ENCODE measurements at regions not wholly inside any gene's neighbourhood (a gene's known extent, or its start where the extent isn't known, plus 50 kb on each side); places are given as distances from the start of the nearest gene placed in this dataset.
A peak's percentile ranks its signal among the peaks of the same experiment; 100 is the strongest.

DNA sequence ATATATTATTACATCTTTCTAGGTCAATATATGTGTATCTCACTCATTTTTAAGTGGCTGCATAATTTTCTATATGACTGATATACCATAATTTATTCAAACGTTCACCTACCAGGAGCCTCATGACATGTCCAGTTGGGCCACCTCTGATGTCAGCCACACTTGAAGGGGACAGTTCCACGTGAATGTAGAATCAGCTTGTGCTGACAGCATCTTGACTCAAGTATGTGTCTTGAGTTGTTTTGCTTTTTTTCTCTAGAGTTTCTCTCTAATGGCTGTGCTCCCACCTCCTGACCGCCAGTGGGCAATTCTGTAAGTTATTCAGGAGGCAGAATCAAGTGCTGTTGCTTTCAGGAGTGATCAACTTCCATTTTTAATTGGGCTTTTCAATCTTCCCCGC lies 237.9 kb downstream of the NFKBIZ start:
- DNase-seq, result no peak

DNA sequence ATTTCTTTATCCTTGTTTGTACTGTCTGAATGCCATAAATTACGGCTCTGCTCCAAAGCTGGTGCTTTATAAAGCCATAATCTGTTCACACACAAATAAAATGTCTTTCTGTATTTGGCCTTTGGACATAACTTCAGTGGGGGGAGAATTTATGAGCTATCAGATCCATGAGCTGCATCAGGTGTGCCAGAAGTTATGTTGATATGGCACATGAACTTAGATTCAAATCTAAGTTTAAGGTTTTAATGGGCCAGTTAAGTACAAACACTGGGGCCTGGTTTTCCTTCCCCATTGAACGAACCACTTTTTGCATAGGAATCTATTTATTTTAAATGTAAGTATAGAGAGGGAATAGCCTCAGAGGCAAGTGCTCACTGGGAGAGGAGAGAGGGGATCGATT lies 239.9 kb downstream of the NFKBIZ start:
- DNase-seq, result no peak

DNA sequence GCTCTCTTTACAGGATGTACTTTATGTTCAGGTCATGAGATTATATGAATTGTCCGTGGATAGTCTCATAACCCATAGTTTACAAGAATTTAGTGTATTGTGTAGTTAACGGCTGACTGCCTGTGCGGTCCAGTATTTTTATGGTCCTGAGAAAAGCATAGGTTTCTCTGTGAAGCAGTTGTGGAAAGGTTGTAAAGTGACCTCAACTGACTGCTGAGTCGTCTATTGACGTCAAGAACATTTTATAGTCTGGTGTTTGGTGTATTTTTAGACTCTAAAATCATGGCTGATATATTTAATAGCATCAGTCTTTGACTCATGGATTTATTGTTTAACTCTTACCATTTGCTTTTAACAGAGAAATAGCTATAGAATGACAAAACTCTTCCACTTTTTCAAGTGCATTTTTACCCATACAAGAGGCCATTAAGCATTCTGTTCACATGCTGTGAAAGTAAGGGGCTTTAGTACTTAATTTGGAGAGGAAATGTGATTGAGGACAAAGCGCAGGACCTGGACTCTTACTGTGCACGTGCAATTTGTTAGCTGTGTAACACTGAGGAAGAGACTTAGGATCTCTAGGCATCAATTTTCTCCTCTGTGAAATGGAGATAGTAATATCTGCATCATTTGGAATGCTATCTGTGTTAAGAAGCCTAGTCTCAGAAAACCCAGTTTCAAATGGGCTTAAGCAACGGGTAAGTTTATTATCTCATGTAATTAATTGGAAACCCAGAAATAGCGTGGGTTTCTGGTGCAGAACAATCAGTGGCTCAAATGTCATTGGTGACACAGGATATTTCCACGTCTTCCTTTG lies 240.8 kb downstream of the NFKBIZ start:
- peak; percentile 79 for DNase-seq

DNA sequence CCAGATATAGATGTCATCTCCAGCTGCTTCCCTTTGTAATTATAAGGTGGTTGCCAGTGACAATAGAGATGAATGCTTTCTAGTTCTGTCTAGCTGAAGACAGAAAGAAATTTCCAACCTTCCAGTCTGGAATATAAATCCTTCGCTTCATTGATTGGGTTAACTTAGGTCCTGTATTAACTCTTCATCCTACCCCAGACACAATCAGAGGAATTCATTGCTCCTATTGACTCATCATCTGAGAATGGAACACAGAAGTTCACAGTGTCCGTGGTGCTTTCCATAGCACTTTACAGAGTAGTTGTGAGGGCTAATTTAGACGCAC lies 241.4 kb downstream of the NFKBIZ start:
- peak; percentile 97 for DNase-seq

DNA sequence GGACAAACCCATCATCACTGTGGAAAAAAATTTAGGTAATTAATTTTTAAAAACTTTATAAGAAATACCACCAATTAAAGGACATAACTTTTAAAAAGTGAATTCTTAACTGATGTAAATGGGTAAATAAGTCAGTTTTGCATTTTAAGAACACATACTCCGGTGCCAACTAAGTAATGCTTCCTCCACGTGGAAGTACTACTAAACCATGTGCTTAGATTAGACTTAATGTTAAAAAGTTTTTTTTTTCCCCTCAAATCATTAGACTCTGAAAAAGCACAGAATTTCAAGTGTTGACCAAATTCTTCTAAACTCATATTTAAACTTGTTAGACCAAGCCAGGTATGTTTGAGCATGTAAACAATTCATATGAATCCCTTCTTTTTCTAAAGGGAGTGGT lies 242.0 kb downstream of the NFKBIZ start:
- no peak for DNase-seq

DNA sequence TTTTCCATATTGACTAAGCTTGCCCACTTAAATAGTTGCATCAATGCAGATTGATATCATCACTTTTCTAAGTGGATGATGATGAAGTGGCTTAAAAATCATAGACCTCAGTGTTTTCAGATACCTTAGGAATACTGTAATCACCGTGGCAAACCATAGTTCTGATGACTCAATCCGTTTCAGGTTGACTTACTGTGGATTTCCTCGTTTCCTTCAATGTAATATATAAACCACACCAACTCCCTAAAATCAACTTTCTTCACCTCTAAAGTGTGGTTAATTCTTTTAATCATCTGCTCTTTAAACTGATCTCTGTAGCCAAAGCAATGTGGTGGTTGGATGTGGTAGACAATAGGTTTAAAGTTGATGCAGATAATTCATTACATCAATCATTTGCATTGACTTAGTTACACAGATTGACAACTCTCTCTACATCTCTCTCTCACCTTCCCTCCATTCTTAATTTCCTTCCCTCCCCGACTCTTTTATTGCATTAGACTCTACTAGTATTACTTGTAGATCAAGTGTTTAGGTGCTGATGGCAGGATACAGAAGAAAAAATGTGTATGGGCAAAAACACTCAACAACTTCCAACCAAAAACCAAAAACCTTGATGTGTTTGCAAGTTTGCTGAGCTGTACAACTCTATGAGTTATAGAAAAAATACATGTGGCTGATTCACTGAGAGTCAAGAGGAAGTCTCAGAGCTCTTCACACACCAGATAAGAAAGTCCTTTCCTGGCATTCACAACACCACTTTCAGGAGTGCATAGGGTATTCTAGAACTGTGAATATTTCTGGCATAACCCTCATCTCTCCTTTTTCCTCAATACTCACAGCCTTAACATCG lies 243.5 kb downstream of the NFKBIZ start:
- peak; percentile 96 for DNase-seq

DNA sequence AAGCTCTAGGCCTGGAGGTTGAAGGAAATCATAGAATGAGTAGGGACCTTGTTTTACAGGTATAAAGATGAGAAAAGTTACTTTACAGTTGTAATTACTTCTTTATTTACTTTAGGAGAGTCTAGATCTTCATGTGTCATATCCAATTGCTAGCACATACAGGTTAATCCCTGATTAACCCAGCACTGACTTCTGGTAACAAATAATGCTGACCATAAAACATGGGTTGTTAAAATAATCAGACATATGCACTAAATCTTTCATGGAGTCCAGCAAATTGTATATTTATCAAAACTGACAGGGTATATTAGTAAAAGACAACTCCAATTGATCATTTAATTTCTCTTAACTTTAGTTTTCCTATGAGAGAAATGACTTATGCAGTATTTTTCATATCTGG lies 245.2 kb downstream of the NFKBIZ start:
- DNase-seq, result no peak

DNA sequence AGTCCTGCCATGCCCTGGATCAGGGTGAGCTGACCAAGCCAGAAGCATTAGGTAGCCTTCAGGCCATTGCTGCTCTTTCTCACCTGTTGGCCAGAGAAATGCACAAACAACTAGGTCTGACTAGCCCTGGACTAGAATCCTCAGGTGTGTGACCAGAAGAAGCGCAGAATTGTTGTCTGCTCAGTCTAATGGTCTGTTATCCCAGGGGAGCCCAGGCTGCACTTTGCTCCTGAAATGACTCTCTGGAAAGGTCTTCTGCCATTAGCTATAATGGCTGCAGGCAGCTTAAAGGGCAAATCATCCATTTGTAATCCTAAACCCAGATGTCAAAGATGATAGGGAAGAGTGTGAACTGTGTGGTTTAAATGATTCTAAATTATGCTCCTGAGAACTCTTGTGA lies 246.1 kb downstream of the NFKBIZ start:
- no peak for DNase-seq

DNA sequence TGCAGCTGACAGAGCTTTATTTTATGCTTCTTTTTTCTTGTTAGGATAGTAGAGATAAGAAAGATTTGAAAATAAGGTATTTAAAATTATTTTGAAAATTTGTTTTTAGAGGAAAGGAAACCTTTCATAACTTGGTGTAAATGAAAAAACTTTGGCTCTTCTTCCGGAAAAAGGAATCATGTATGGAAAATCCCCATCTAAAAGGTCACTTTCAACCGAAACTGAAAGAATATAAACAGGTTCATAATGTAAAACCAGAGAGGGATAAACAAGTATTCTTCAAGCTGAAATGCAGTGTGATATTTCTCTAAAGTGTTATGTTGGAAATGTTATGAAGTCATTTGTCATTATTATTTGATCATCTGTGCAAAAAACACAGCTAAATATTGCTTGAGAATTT lies 246.8 kb downstream of the NFKBIZ start:
- no peak for DNase-seq

DNA sequence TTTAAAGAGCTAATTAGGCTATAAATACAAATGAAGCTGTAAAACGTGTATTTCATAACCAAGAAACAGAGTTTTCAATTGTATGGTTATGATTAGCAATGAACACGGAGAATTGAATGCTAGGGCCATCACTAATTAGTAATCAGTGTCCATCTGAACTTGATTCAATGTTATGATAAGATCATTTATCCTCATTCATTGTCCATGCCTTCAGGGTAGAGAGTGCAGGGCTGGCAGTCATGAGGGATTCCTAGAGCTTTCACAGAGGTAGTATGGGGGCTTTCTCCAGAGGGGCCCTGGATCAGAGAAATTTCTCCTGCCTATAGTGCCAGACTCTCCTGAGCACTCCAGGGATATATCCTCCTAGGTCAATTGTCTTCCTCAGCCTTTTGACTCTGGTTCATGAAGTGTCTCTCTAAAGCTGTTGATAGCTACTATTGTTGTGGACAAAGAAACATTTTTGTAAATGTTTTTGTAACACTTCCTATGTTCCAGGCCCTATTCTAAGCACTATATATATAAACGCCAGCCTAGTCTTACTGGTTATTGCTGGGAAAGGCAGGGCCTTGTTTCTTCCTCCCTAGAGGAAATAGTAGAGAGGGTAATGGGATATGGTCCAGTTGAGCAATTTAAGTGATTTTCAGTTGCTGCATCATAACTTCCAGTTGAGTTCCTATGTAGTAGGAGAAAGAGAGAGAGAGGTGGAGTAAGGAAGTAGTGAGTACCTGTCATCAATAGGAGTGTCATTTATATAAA lies 249.0 kb downstream of the NFKBIZ start:
- DNase-seq, result no peak

DNA sequence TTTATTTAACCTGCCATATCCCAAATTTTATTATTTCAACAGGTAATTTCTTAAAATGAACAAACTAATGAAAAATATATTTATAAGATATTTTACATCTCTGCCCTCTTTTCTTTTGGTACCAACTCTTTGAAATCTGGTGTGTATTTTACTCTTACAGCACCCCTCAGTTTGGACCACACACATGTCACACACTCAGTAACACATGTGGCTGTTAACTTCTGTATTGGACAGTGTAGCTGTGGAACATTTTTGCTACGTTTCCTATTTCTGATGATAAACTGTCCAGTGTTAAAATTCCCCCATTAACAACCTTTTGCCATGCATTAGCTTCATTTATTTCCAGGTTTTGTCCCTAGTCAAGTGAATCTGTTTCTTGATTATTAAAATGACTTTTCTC lies 250.6 kb downstream of the NFKBIZ start:
- no peak for DNase-seq

DNA sequence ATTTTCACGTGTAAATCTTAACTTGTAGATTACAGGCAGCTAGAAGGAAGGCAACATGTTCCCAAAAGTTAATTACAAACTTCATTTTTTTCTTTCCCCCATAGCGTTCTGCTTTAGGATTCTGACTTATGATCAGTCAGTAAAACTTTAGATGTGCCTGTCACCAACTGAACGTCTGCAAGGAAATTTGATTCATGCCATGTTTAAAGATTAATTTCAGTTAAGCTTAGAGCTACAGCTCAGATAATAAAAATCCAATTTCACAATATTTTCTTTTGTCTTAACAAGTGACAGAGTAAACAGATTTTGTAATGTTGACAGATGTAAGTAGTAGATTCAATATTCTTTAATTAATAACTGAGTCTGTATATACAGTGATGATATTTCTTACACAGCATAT lies 253.1 kb downstream of the NFKBIZ start:
- DNase-seq, result peak; percentile 59

DNA sequence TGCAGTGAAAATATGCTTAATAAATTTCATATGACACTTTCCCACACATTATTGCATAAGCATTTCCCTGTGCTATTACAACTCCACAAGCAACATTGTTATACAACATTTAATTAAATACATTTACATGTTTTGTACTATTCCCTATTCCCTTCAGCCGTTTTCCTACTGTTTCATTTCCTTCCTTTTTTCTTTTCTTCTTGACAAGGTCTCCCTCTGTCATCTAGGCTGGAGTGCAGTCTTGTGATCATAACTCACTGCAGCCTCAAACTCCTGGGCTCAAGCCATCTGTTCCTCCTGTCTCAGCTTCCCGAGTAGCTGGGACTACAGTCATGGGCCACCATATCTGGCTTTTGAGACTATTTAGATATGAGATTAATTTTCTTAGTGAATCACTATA lies 254.7 kb downstream of the NFKBIZ start:
- no peak for DNase-seq

DNA sequence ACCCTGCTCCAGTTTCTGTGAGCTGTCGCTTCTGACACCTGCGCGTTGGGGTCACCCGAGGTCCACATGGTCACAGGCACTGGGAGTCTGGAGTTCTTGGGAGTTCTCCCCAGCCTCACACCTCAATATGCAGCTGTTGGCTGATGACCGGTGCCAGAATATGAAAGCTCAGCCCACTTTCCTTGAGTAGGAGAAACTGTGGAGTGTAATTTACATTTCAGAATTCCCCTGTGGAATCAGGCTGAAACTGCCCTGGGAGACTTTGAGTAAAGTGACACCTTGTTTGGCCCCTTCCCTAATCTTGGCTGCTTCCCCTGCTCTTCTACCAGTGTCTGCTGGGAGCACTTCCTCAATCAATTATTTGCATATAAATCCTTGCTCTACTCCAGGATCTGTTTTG lies 255.9 kb downstream of the NFKBIZ start:
- no peak for DNase-seq

DNA sequence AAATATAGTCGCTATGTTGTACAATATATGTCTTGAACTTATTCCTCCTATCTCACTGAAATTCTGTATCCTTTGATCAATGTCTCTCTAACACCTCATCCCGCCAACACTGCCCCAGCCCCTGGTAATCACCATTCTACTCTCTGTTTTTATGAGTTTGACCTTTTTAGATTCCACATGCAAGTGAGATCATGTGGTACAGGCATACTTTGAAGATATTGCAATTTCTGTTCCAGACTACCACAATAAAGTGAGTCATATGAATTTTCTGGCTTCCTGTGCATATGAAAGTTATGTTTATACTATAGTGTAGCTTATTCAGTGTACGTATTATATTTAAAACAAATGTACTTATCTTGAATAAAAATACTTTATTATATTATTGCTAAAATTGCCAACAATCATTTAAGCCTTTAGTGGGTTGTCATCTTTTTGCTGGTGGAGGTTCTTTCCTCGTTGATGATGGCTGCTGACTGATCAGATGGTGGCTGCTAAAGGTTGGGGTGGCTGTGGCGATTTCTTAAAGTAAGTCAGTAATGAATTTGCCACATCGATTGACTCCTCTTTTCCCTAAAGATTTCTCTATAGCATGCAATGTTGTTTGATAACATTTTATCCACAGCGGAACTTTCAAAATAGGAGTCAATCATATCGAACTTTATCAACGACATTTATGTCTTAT lies 257.2 kb downstream of the NFKBIZ start:
- DNase-seq, result no peak

DNA sequence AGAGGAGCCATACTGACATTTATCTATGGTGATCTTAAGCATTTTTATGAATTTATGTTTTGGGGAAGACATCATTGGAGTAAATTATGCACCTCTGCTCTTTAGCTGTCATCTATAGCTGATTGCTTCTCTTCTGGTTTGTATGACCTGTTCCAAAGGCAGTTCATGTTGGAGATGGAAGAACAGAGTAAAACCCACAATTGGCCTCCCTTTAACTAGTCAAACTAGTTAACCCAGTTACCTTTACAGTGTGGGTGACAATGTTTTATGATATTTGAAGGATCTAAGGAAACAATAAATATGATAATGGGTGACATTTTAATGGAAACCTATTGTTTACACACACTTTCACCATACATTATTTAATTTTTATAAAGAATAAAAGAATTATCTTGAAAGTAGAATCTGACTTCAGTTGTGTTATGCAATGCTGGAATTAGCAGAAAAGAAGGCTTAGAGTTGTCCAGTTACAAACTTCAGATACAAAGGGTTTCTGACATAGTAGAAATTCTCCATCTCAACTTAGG lies 263.5 kb downstream of the NFKBIZ start:
- DNase-seq, result no peak

DNA sequence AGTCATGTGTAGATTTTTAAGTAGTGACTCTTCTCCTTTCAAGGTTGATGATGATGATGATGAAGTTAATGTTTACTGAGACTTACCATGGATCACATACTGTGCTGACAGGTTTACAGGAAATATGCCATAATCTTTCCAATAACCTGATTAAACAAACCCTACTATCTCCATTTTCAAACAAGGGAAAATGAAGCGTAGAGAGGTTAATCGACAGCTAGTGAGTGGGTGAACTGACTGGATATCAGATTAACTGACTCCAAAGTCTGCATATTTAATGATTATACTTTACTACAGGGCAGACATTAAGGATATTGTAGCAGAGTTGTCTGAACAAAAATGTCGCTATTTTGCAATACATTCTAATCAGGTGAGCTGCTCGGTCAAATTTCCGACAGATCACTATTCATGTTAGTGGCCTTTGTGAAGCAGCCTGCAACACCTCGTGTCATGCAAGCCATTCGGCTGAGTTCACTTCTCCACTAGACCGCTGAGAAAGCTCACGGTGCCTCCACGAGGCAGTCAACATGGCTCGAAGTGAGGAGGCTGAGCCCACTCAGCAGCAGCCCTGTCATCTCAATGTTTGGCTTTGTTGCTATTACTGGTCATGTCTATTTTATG lies 264.2 kb downstream of the NFKBIZ start:
- peak; percentile 96 for DNase-seq

DNA sequence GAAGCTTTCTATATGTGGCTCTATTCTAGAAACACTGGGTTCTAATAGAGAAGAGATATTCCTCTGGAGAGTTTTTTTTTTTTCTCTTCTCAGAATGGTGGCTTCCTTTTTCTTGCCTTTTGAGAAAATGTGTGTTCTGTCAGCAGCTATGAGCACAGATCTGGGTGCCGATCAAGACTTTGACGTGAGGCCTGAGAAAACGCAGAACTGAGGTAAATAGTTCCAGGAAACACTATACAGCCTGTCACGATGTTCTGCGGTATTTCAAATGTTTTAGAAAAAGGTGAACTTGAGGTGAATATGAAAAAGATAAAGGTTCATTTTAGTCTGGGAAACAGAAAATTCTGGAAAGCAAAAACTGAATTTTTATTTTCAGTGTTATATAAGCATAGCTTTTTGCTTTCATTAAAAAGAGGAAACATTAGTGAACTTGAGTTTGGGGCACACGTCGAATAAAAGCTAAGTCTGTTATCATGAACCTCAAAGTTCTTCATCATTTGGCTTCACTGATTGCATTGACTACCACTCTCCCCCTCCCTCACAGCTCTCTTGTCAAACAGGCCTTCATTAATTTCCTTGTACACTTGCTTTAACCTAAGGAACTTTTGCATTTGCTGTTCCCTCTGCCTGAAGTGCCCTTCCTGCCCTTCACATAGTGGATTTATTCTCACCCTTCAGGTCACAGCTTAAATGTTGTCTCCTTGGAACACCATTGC lies 265.1 kb downstream of the NFKBIZ start:
- DNase-seq, result no peak

DNA sequence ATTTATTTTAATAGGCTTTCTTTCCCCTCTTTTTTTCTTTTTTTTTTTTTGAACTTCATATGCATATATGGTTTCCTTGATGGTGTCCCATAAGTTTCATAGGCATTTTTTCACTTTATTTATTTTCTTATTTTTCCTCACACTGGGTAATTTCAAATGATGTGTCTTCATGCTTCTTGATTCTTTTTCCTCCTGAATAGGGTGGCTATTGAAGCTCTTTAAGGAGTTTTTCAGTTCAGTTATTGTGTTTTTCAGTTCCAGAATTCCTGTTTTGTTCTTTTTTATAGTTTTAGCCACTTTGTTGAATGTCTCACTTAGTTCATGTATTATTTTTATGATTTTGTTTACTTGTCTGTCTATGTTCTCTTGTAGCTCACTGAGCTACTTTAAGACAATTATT lies 273.2 kb downstream of the NFKBIZ start:
- no peak for DNase-seq

DNA sequence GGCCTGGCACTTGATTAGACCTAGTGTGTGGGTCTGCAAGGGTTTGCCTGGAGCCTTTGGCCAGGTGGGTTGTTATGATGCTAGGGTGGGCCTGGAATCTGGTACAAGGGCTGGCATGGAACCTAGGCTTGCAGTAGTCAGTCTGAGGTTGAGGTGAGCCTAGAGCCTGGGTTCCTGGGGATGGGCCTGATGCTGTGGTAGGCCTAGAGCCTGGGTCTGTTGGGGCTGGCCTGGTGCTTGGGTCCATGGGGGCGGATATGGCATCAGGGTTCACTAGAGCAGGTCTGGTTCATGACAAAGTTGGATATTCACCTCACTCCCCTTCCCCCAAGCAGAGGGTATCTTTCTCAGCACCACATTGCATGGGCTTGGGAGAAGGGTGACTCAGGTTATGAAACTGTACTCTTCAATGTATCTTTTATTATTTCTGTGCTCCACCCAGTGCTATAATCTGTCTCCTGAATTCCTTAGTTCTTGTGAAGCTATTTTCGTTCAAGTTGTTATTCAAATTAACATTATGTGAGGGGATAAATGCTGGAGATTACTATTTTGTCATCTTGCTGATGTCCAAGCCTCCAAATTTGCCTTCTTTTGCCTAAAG lies 274.4 kb downstream of the NFKBIZ start:
- no peak for DNase-seq

DNA sequence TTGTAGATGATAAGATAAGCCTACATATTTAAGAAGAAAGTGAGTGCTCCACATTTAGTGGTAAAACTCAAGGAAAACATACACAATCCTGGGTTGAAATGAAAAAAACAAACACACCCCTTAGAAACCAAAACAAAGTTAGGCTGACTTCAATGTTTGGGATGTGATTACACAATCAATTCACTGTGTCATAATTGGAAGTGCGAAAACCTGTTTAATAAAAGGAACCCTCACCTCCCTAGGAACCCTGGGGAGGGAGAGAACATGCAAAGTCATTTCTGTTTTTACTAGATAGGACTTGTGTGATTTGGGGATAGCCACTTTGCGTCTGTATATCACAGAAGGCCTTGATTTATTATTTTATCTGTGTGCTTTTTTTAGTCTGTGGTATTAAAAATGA lies 275.0 kb downstream of the NFKBIZ start:
- DNase-seq, result no peak

Data from kidney glomerular epithelial cell (primary cell).